HEK293 (cell line): ENCODE measurements at regions not wholly inside any gene's neighbourhood (a gene's known extent, or its start where the extent isn't known, plus 50 kb on each side); places are given as distances from the start of the nearest gene placed in this dataset.

Experiments used
- ATF2 ChIP-seq: fragments of 450-650 bp; formaldehyde crosslinking; IDR thresholded peaks from 2 replicates; pipeline ENCODE4 v1.5.1; 2016; ENCODE audit warnings: missing biosample characterization, missing genetic modification characterization, low read depth
- CTCF ChIP-seq: fragments of 450-650 bp; formaldehyde crosslinking; IDR thresholded peaks from 2 replicates; pipeline ENCODE4 v1.5.1; 2016; ENCODE audit warnings: missing biosample characterization, missing genetic modification characterization
- YY1 ChIP-seq: fragments of 450-650 bp; formaldehyde crosslinking; IDR thresholded peaks from 2 replicates; pipeline ENCODE4 v1.5.1; 2018; ENCODE audit warnings: missing biosample characterization, missing genetic modification characterization
- ZNF398 ChIP-seq: fragments of 450-650 bp; formaldehyde crosslinking; IDR thresholded peaks from 2 replicates; pipeline ENCODE4 v1.5.1; 2017; ENCODE audit warnings: missing biosample characterization, missing genetic modification characterization
- ZNF560 ChIP-seq: fragments of 450-650 bp; formaldehyde crosslinking; IDR thresholded peaks from 2 replicates; pipeline ENCODE4 v1.5.1; 2017; ENCODE audit warnings: missing biosample characterization, missing genetic modification characterization, borderline replicate concordance
- ZNF596 ChIP-seq: fragments of 450-650 bp; IDR thresholded peaks from 2 replicates; pipeline ENCODE4 v1.5.0; 2018; ENCODE audit warnings: missing biosample characterization, mild to moderate bottlenecking, missing genetic modification characterization, moderate library complexity
- ZNF610 ChIP-seq: fragments of 450-650 bp; formaldehyde crosslinking; IDR thresholded peaks from 2 replicates; pipeline ENCODE4 v1.5.1; 2016; ENCODE audit warnings: missing biosample characterization, missing genetic modification characterization, borderline replicate concordance
- ZNF658 ChIP-seq: fragments of 450-650 bp; formaldehyde crosslinking; IDR thresholded peaks from 2 replicates; pipeline ENCODE4; 2016; ENCODE audit warnings: missing biosample characterization, missing genetic modification characterization

DNA sequence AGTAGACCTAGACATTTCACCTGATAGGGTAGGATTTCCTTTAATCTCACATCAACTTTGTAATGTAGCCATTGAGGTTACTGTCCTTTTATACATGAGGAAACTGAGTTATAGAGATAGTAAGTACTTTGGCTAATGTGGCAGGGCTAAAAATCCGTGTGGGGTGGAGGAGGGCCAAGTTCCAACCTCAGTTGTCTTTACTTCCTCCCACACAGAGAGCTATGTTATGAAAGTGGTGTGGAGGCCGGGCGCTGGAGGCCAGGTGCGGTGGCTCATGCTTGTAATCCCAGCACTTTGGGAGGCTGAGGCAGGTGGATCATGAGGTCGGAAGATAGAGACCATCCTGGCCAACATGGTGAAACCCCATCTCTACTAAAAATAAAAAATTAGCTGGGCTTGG, 173.3 kb downstream of the PALM2AKAP2 start:
- TF ChIP-seq ZNF560 (no peak), ZNF398 (tag by site-specific recombination) (no peak), CTCF (tag by site-specific recombination) (no peak), ZNF596 (tag by site-specific recombination) (no peak), ZNF610 (tag by site-specific recombination) (no peak), YY1 (tag by site-specific recombination) (no peak), ATF2 (tag by site-specific recombination) (no peak), ZNF658 (tag by site-specific recombination) (no peak)
